Lower leg skin (tissue), 3 donors: ENCODE measurements at regions not wholly inside any gene's neighbourhood (a gene's known extent, or its start where the extent isn't known, plus 50 kb on each side); places are given as distances from the start of the nearest gene placed in this dataset.

Source experiments
- CTCF ChIP-seq, 3 donors: fragments of 450-650 bp; IDR thresholded peaks; one replicate each; pipeline ENCODE4 v1.5.1; 2016; ENCODE audit warnings: antibody characterized with exemption in 3 of 3, mild to moderate bottlenecking in 3 of 3, moderate library complexity in 2 of 3
- POLR2A ChIP-seq, 2 donors: fragments of 450-650 bp; IDR thresholded peaks; one replicate each; pipeline ENCODE4 v1.6.1; 2016 to 2017; ENCODE audit warnings: antibody characterized with exemption in 2 of 2, mild to moderate bottlenecking in 1 of 2, moderate library complexity in 1 of 2

GRCh38 chr6:133634474-133634873 is 254.4 kb upstream of the TCF21 start:
- TF ChIP-seq POLR2A (IDR thresholded peaks at IDR 0.05) (no peak), CTCF (IDR thresholded peaks at IDR 0.05) (no peak)
